Activated gamma-delta T cell treated with Interleukin-2 at 50 U/mL for 16 hours (primary cell): ENCODE measurements at regions not wholly inside any gene's neighbourhood (a gene's known extent, or its start where the extent isn't known, plus 50 kb on each side); places are given as distances from the start of the nearest gene placed in this dataset.

ENCODE experiments used
- DNase-seq: peaks from one replicate; pipeline ENCODE4 v3.0.0-alpha.2; 2020

DNA sequence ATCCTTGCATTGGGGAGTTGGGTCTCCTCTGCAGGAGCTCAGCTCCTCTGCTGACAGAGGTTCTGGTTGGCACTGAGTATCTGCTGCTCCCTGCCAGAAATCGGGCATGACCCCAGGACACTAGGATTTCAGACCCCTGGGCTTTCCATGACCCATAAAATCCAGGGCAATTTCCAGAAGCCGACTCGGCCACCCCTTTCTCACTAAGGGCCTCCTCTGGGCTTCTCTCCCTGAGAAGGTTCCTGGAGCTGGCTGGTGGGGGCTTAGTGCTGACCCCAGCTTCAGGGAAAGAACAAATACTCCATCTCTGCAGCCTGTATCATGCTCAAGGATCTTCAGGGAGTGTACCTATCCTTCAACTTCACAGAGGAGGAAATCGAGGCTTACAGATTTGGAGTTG lies 603.4 kb downstream of the PTPRU start:
- no peak for DNase-seq

GRCh38 chr1:29838738-29839320 lies 602.5 kb downstream of the PTPRU start:
- no peak for DNase-seq

GRCh38 chr1:29836651-29837646 lies 600.6 kb downstream of the PTPRU start:
- no peak for DNase-seq

GRCh38 chr1:29835874-29836273 lies 599.6 kb downstream of the PTPRU start:
- DNase-seq: no peak

DNA sequence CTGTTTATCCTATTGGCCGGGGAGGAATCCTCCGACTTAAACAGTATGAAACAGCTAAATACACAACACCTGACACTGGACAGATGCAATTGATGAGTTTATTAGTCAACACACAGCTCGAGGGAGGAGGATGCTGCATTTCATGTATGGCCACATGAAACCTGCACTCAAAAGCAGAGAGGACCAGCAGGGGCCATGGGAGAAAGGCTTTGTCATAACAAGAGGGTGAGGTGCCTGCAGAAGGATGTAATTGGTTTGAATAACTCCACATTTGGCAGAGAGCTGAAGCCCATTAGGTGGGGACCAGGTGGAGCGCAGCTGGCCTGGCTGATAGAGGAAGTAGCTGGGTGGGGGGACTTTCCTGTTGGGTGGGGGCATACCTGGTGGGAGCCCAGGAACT lies 599.1 kb downstream of the PTPRU start:
- no peak for DNase-seq

DNA sequence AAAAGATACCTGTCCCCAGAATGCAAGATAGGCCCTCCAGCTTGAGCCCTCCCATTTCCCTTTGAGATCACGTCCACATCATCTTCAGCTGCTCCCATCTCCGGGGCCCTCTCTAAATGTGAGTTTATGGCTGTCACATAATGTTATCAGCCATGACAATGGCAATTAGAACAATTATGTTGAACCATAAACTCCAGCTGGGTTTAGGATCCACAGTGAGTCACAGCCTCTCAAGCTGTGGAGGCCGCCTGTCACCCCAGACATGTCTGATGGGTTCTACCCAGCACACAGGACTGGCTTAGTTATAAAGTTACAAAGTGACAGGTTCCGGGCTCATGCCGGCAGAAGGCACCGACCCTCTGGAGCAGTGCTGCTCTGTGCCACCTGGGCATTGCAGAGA lies 597.3 kb downstream of the PTPRU start:
- DNase-seq: no peak

GRCh38 chr1:29832936-29833335 lies 596.6 kb downstream of the PTPRU start:
- DNase-seq: no peak

GRCh38 chr1:29832471-29832870 lies 596.1 kb downstream of the PTPRU start:
- no peak for DNase-seq

DNA sequence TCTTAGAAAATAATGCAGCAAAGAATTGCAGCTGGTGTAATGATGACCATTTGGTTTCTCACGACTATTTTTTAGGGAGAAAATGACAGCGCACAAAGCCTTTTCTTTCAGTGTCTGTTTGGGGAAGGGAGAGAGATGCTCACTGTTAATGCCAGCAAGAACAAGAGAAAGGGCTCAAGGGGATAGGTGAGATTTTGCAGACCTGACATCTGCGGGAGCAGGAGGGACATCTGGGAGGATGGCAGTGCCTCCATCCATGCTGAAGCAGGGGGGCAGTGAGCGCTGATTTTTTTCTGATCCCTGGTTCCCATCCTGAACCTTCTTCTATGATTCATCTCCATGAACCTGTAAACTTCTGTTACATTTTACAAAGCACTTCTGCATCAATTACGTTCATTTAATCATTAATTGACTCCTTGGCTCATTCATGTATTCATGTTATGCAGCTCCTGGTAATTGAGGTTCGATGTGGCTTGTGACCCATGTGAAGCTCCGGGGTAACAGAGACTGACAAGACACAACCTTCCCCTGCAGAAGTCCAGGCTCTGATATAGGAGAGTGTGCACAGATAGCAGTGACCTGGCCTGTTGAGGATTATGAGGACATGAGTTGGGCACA lies 595.3 kb downstream of the PTPRU start:
- DNase-seq: no peak

DNA sequence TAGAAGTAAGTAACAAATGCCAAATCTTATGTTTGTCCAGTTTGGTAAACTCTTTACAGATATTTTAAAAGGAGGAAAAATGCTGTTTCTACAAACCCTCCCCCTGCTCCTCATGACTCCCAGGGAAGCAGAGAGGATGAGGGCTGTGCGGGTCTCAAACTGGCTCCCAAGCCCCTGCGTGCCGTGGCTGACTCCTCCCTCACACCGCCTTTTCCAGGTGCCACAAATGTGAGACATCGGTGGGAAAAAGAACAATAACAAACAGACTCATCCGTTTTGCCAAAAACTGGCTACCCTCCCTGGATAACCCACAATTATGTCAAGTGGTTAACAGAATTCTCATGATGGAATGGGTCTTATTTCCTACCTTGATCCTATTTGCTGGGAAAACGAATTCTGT lies 594.6 kb downstream of the PTPRU start:
- no peak for DNase-seq

- no peak for DNase-seq
These were observed 594.1 kb downstream of the PTPRU start for GRCh38 chr1:29830383-29830782.

DNA sequence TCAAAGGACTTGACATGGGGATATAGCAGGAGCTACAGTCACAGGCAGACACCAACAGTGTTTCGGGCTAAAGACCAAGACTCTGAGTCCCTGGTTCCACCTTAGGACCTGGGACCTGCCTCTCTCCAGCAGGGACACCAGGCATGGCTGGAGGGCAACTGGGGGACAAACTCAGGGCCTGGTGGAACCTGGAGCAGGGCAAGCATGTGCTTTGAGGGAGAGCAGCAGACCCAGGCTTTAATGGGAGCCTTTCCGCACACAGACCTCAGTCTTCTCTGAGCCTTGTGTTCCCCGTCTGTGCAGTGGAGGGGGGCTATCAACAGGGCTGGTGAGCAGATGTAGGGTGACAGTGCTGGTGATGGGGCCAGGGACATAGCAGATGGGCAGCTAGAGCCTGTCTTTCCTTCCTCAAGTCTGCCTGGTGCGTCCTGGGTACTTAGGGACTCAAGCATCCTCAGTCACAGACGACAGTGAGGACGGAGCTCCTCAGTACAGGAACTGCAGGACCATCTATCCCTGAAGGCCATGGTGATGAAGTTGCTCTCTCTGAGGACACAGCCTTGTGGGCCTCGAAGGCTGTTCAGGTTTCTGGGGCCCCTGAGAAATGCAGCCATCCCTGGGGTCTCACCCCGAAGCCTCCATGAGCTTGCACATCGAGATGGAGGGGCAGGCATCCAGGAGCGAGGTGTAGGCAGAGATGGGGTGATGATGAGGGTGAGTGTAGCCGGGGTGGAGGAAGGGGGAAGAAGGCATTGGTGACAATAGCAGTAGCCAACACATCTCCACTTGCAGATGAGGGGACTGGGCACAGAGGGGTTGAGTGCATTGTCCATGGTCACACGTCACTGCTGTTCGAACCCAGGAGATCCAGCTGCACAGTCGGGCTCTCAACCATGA lies 593.4 kb downstream of the PTPRU start:
- no peak for DNase-seq

DNA sequence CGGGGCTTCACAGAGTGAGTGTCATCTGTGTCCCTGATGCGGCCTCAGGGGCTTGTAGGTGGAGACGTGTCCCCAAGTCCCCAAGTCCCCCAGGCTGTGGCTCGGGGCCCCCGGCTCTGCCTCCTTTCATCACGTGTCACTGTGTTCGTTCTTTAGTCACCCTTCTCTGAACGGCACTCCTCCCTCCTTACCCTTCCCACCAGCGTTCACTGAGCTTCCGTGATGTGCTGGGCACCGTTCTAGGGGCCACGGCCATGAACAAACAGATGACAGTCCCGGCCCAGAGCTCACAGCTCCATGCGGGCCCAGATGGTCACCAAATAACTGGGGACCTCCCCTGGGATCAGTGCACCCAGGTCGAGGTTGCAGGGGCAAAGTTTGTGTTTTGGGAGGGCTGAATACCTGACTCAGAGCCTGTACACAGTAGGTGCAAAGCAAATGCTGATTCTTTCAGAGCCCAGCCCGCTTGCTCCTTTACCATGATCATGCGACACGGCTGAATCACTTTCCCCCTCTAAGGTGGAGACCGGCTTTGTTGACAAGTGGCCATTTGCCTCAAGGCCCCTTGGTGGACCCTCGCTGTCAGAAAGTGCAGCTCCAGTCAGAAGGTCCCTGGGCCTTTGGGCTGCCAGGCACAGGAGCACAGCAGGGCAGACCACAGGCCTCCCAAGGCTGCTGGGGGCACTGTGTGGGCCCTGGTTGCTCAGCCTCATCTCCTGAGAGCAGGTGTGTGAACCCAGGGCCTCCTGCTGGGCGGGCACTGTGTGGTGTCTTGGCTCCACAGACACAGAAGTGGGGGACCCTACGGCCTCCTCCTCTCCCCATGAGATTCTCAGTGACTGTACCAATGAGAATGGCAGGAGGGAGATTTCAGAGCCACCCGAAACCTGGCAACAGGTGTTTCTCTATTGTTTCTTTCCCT lies 592.5 kb downstream of the PTPRU start:
- DNase-seq: no peak

- DNase-seq: no peak
These were observed 591.6 kb downstream of the PTPRU start for GRCh38 chr1:29827801-29828525.

DNA sequence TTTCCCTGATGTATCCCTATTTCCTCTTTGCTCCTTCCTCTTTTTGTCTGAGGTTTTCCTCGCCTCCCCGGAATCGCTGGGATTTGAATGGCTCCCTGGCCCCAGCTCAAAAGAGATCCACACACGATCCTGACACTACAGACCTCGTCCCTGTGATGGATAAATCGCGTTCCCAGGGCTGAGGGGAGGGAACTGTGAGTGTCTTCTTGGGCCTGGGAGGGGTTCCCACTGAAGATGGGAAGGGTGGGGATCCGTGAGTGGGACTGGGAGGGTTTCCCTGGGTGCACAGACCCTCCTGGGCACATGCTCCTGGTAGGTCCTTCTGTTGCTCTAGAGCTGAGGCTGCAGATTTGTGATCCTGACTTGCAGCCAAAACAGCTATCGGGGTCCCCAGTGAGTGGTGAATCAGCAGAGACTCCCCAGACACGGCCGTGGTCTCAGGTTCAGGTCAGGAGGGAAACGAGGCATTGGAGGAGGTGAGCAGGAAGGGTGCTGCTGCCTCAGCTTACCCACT lies 591.0 kb downstream of the PTPRU start:
- DNase-seq: no peak

DNA sequence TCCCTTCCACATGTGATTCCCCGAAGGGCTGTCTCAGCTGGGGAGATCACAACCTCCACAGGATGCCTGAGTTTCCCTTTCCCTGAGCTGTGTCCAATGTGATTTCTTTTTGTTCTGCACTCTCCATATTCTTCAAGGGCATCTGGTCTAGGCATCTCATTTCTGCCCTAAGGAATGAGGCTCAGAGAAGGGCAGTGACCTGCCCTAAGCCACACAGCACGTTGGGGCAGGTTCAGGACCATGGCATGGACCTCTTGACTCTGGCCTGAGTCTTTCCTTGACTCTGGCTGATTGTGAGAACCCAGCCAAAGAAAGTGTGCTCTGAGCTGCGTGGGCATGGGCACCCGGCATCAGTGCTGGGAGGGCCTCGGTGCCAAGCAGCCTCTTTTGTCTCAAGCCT lies 590.3 kb downstream of the PTPRU start:
- no peak for DNase-seq

DNA sequence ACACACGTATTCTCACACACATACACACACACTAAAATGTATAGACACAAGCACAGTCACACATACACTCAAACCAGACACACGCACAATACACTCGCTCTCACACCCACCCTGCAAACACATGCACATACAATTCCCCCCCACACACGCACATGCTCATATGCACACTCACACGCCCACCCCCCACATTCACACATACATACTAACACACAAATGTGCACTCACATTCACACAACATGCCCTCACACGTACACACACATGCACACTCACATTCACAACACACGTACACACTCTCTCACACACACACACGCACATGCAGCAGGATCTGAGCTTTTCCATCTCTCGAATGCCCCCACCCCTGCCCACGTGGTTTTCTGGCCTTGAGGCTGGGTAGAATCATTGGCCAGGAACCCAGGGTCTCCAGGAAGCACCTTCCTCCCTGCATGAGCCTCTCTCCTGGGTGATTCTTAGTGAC lies 589.7 kb downstream of the PTPRU start:
- no peak for DNase-seq

GRCh38 chr1:29825274-29825940 lies 589.1 kb downstream of the PTPRU start:
- no peak for DNase-seq

DNA sequence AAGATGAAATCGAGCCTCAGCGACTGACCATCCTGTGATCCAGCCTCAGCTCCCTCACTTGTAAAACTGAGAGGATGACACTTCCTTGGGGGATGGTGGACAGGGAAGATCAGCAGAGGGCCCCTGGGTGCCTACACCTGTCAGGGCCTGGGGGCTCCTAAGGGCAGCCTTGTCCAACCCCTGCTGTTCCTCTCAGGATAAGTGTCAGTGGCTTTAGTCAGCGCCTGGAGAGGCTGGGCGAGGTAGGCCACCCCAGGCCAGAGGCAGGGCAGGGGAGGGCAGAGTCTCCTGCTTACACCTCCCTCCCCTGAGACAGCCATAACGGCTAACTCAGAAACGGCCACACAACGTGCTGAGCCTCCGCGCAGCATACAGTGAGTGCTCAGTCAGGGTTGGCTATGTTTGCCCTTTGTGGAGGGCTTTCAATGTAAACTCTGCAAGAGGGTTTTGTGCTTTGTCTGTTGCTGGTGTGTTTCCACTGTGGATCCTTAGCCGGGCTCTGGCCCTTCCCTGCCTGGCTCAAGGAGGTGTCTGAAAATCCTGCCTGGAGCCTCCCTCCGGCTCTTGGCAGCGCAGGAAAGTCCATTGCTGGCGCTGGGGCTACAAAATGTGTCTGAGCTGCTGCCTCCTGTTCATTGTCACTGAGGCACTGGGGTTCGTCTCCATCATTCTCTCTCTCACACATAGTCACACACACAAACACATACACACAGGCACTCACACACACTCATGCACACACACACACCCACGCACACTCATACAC lies 588.4 kb downstream of the PTPRU start:
- DNase-seq: no peak
